ACC112 (cell line): ENCODE measurements at regions not wholly inside any gene's neighbourhood (a gene's known extent, or its start where the extent isn't known, plus 50 kb on each side); places are given as distances from the start of the nearest gene placed in this dataset.
"Not testable (repeated sequence)": the region's sequence is repeated elsewhere in the genome, so short reads cannot be mapped to it uniquely, and the experiment has no call there.

Experiments
- H2AFZ ChIP-seq: fragments of 200-600 bp; sonication (generic); one replicate; pipeline ENCODE4 v1.6.0; 2017; ENCODE audit warnings: antibody characterized with exemption, low read length; ENCODE audit not compliant: unreplicated experiment
- H3K27ac ChIP-seq: fragments of 200-600 bp; sonication (generic); 2 replicates; pipeline ENCODE4 v1.5.1; 2014; ENCODE audit warnings: low read depth, mild to moderate bottlenecking, antibody characterized with exemption, low read length, moderate library complexity
- H3K27me3 ChIP-seq: fragments of 200-600 bp; sonication (generic); 2 replicates; pipeline ENCODE4 v1.6.1; 2014; ENCODE audit warnings: mild to moderate bottlenecking, antibody characterized with exemption, low read length, moderate library complexity, mixed read lengths; ENCODE audit not compliant: insufficient read depth
- H3K36me3 ChIP-seq: fragments of 200-600 bp; sonication (generic); 2 replicates; pipeline ENCODE4 v1.6.1; 2016; ENCODE audit warnings: mild to moderate bottlenecking, antibody characterized with exemption, low read length, moderate library complexity, mixed read lengths; ENCODE audit not compliant: insufficient read depth
- H3K4me1 ChIP-seq: fragments of 200-600 bp; sonication (generic); one replicate; pipeline ENCODE4 v1.6.1; 2016; ENCODE audit warnings: low read length, mixed read lengths; ENCODE audit not compliant: insufficient read depth, unreplicated experiment, control insufficient read depth
- H3K4me3 ChIP-seq: fragments of 200-600 bp; sonication (generic); 2 replicates; pipeline ENCODE4 v1.5.1; 2014; ENCODE audit warnings: mild to moderate bottlenecking, low read depth, low read length
- H3K79me2 ChIP-seq: fragments of 200-600 bp; sonication (generic); one replicate; pipeline ENCODE4 v1.6.0; 2016; ENCODE audit warnings: low read length; ENCODE audit not compliant: control insufficient read depth, unreplicated experiment, insufficient read depth

DNA sequence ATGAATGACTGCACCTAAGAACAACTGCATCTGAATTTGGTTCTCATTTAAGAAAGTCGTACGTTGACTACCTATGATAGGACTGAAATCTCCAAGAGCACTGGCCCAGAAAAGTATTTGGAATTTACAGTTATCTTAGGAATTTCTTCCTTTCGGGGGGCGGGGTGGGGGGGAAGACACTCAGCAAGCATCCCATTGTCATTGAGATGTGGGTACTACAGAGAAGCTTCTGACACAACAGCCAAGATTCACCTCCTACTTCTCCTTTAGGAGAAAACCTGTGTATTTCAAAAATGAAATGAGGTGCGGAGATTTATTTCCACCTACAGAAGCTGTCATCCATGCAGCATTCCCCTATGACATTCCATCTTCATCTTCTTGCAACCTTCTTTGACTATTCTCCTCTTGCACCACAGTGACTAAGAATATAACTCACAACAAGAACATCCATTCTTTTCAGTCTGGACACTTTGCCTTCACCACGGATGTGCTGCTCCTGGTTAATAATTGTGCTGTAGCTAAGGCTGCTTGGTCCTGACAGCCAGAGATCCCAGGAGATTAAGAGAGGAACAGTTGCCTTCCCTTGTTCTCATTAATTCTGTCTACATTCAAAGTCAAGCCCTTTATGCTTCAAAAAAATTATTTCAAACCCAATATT, 98.4 kb upstream of the FRMD4A start:
- Histone ChIP-seq H3K27me3 (peaks cover 10% of the 10 kb centered on the region; the same call in 1 of the 2 replicates), H3K4me1 (no peaks in the 10 kb centered on the region), H3K4me3 (no peak overlapping the region), H3K36me3 (no peaks in the 10 kb centered on the region), H3K79me2 (no peaks in the 10 kb centered on the region), H3K27ac (no peak overlapping the region), H2AFZ (no peak overlapping the region)

DNA sequence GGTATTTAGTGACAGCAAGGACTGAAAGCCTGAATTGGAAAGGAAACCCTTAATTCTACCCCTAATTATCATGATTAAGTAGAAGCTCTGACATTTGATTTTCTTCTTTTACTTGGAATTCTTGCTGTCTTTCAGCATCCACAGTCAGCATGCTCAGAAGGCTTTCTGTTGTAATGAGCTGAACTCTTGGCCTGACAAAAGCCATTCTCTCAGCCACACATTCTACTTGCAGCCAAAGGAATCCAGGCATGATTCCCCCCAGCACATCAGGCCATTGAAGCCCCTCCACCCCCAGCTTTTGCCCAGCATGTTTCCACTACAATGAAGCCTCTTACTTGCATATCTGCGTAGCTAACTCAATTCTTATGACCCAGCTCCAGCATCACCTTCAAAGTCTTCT, 94.3 kb upstream of the FRMD4A start:
- H3K4me3 ChIP-seq = no peak overlapping the region
- H3K27ac ChIP-seq = no peak overlapping the region
- H2AFZ ChIP-seq = no peak overlapping the region

DNA sequence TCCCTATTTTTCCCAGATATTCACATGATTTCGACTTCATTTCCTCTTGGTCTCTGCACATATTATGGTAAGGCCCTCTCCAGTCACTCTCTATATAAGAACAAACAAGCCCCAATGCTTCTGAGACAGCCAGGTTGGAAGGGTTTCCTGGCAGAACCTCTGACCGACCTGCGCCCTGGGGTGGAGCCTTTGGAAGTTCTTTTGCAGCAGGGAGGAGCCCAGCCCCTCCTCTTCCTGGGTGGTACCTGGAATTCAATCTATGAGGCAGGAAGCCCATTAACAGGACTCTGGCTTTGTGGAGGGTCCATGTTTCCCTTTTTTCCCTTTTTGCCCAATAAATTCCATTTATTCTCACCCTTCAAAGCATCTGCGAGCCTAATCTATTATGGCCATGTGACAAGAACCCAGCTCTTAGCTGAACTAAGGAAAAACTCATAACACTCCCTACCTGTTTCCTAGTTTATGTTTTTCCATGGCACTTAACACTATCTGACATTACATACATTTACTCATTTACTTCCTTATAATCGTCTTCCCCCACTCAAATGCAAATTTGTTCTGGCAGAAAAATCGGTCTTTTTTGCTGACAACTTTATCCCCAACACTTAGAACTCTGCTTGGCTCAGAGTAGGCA, 92.5 kb upstream of the FRMD4A start:
- Histone ChIP-seq H3K79me2 (no peaks in the 10 kb centered on the region), H3K27ac (no peak overlapping the region), H3K27me3 (peaks cover under 1% of the 10 kb centered on the region; the same call in 1 of the 2 replicates), H3K4me3 (no peak overlapping the region), H2AFZ (no peak overlapping the region), H3K4me1 (no peaks in the 10 kb centered on the region), H3K36me3 (no peaks in the 10 kb centered on the region)

More for the DNA sequence above, 94.3 kb upstream of the FRMD4A start:
- no peaks in the 10 kb centered on the region for H3K36me3 ChIP-seq
- no peaks in the 10 kb centered on the region for H3K79me2 ChIP-seq
- peaks cover 6% of the 10 kb centered on the region; the same call in 1 of the 2 replicates for H3K27me3 ChIP-seq
- no peaks in the 10 kb centered on the region for H3K4me1 ChIP-seq

DNA sequence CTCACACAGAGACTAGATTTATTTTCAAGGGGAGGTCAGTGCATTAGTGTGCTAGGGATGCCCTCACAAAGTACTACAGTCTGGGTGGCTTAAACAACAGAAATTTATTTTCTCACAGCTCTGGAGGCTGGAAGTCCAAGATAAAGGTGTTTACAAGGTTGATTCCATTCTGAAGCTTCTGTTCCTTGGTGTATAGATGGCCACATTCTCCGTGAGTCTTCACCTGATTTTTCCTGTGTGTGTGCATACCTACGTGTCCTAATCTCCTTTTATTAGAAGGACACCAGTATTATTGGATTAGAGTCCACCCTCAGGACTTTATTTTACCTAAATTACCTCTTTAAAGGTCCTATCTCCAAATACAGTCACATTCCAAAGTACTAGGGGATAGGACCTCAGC, 91.7 kb upstream of the FRMD4A start:
- Histone ChIP-seq H3K36me3 (no peaks in the 10 kb centered on the region), H2AFZ (no peak overlapping the region), H3K4me1 (no peaks in the 10 kb centered on the region), H3K4me3 (no peak overlapping the region), H3K27me3 (no peaks in the 10 kb centered on the region), H3K79me2 (no peaks in the 10 kb centered on the region), H3K27ac (no peak overlapping the region)

DNA sequence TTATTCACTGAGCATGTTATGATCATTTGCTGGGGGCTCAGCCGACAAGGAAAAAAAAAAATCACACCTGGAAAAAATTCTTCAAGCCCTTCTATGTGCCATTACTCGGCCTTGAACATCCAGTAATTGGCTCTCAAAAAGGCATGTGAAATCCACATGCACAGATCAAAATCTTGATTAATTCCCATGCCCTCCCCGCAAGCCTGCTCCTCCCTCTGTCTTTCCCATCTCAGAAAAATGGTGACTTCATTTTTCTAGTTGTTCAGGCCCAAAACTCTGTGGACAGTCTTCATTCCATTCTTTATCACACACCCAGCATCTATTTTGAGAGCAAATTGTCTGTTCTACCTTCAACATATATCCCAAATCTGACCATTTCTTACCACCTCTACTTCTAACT, 91.2 kb upstream of the FRMD4A start:
- Histone ChIP-seq H3K79me2 (no peaks in the 10 kb centered on the region), H3K4me3 (no peak overlapping the region), H3K27me3 (no peaks in the 10 kb centered on the region), H2AFZ (no peak overlapping the region), H3K4me1 (no peaks in the 10 kb centered on the region), H3K27ac (no peak overlapping the region), H3K36me3 (no peaks in the 10 kb centered on the region)

DNA sequence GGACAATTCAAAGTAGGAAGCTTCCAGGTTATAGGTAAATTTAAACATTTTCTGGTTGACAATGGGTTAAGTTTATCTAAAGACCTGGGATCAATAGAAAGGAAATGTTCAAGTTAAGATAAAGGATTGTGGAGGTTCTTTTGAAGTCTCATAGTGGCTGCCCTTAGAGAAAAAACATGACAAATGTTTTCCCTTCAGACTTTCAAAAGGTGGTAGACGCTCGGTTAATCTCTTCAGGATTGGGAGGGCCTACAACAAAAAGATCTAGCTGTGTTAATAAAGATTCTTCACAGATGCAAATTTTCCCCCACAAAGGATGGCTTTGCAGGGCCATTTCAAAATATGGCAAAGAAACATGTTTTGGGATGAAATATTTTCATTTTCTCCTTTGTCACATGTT, 86.6 kb upstream of the FRMD4A start:
- H3K27me3 ChIP-seq, H2AFZ ChIP-seq, H3K27ac ChIP-seq, H3K36me3 ChIP-seq, H3K79me2 ChIP-seq, H3K4me3 ChIP-seq: not testable (repeated sequence)
- H3K4me1 ChIP-seq = peaks cover 15% of the 10 kb centered on the region

DNA sequence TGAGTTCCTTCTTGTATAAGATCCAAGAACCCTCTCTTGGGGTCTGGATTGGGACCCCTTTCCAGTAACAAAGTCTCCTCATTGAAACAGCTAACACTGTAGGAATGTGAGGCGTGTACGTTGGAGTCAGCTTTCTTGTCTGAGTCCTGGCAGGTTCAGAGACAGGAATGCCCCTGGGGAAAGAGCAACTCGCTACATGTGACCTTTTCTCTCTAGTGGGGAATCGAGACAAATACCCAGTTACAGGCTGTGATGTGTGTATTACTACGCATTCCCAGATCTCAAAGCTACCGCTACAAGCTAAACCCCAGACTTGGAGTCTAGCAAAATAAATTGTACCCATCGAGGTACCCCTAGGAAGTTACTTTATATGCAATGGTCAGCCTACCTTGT, 85.6 kb upstream of the FRMD4A start:
- no peak overlapping the region for H3K4me3 ChIP-seq
- H3K4me1 ChIP-seq = peaks cover 15% of the 10 kb centered on the region
- H3K27ac ChIP-seq = peak overlapping the region; percentile 74; the same call in 1 of the 2 replicates
- H3K27me3 ChIP-seq = no peaks in the 10 kb centered on the region
- no peaks in the 10 kb centered on the region for H3K36me3 ChIP-seq
- H3K79me2 ChIP-seq = no peaks in the 10 kb centered on the region
- H2AFZ ChIP-seq = no peak overlapping the region

DNA sequence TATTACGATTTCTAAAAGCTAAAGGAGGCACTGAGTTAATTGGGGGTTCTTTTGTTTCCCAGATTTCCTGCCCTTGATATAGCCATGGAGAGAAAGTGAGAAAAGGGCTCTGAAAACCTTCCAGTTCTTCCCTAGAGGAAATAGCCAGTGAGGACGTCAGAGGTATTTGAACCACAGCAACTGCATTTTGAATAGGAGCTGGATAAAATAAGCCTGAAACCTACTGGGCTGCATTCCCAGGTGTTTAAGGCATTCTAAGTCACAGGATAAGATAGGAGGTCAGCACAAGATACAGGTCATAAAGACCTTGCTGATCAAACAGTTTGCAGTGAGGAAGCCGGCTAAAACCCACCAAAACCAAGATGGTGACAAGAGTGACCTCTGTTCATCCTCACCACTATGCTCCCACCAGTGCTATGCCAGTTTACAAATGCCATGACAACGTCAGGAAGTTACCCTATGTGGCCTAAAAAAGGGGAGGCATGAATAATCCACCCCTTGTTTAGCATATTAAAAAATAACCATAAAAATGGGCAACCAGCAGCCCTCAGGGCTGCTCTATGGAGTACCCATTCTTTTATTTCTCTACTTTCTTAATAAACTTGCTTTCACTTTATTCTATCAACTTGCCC, 85.1 kb upstream of the FRMD4A start:
- peak overlapping the region; percentile 74 for H3K27ac ChIP-seq
- no peaks in the 10 kb centered on the region for H3K36me3 ChIP-seq
- H3K79me2 ChIP-seq = no peaks in the 10 kb centered on the region
- no peak overlapping the region for H2AFZ ChIP-seq
- H3K4me1 ChIP-seq = peaks cover 15% of the 10 kb centered on the region
- no peaks in the 10 kb centered on the region for H3K27me3 ChIP-seq
- H3K4me3 ChIP-seq = no peak overlapping the region

DNA sequence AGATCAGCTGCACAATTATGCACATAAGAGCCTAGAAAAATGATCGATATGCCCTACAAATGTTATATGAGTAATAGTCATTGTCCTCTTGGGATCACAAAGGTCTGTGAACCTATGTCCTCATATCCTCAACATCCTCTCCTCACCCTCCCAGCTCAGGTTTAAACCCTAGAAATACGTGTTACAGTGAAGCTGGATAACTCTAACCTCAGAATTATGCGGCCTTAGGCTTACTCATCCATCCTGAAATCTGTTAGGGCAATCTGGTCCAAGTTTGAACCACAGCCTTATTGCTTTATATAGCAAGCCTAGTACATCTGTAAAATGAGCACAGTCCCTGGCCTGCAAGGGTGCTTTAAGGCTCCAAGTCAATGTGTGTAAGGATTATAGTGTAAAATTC, 84.2 kb upstream of the FRMD4A start:
- no peaks in the 10 kb centered on the region for H3K79me2 ChIP-seq
- no peak overlapping the region for H3K4me3 ChIP-seq
- H3K27me3 ChIP-seq = no peaks in the 10 kb centered on the region
- H3K27ac ChIP-seq = peak overlapping the region; percentile 74
- no peak overlapping the region for H2AFZ ChIP-seq
- H3K36me3 ChIP-seq = no peaks in the 10 kb centered on the region
- H3K4me1 ChIP-seq = peaks cover 15% of the 10 kb centered on the region

DNA sequence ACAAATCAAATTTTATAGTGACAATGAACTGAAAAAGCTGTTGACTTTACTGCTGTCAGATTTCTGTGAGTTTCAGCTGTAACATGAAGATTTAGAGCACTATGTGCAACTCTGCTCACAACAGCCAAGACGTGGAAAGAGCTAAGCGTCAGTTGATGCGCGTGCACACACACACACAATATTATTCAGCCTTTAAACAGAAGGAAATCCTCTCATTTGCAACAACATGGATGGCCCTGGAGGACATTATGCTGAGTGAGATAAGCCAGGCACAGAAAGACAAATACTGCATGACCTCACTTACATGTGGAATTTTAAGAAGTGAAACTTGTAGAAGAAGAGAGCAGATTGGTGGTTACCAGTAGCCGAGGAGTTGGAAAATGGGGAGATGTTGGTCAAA, 82.8 kb upstream of the FRMD4A start:
- Histone ChIP-seq H2AFZ (no peak overlapping the region), H3K4me1 (peaks cover 15% of the 10 kb centered on the region), H3K27ac (peak overlapping the region; percentile 7; the same call in 1 of the 2 replicates), H3K27me3 (no peaks in the 10 kb centered on the region), H3K36me3 (no peaks in the 10 kb centered on the region), H3K4me3 (no peak overlapping the region), H3K79me2 (no peaks in the 10 kb centered on the region)

DNA sequence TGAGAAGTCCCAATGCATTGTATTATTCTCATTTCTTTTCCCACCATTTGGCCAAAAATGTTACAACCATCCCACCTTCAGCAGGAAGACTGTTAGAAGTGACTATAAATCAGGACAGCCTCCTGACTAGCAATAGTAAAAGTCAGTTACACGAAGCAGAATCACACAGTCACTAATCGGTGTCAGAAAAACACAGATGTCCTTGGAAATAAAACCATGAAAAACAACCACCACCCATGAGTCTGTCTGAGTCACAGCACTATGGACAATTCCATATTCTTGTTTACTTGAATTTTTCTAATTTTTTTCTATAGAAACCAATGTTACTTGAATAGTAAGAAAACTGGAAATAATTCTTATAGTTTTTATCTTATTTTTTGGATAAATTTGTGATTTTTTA, 81.9 kb upstream of the FRMD4A start:
- no peaks in the 10 kb centered on the region for H3K79me2 ChIP-seq
- no peak overlapping the region for H2AFZ ChIP-seq
- H3K27me3 ChIP-seq = no peaks in the 10 kb centered on the region
- peaks cover 15% of the 10 kb centered on the region for H3K4me1 ChIP-seq
- H3K36me3 ChIP-seq = no peaks in the 10 kb centered on the region
- H3K4me3 ChIP-seq = no peak overlapping the region
- no peak overlapping the region; the same call in 1 of the 2 replicates for H3K27ac ChIP-seq
